Neural progenitor cell (in vitro differentiated cells): ENCODE measurements at regions not wholly inside any gene's neighbourhood (a gene's known extent, or its start where the extent isn't known, plus 50 kb on each side); places are given as distances from the start of the nearest gene placed in this dataset.

ENCODE experiments used
- DNase-seq: peaks from one replicate; pipeline ENCODE4 v3.0.0-alpha.2; 2016; ENCODE audit warnings: low spot score
- H2AFZ ChIP-seq: fragments of 200-600 bp; sonication (generic); replicated peaks from 2 replicates; pipeline ENCODE4 v1.6.1; 2016; ENCODE audit warnings: antibody characterized with exemption
- H3F3A ChIP-seq: fragments of 200-600 bp; sonication (generic); 2 replicates; pipeline ENCODE4 v1.6.1; 2016; ENCODE audit warnings: antibody characterized with exemption, low read depth
- H3K27ac ChIP-seq: fragments of 200-600 bp; sonication (generic); 2 replicates; pipeline ENCODE4 v1.5.1; 2016; ENCODE audit warnings: mild to moderate bottlenecking
- H3K27me3 ChIP-seq: fragments of 200-600 bp; sonication (generic); 2 replicates; pipeline ENCODE4 v1.6.1; 2016; ENCODE audit warnings: mild to moderate bottlenecking, moderate library complexity
- H3K36me3 ChIP-seq: fragments of 200-600 bp; sonication (generic); 2 replicates; pipeline ENCODE4 v1.5.1; 2016
- H3K4me1 ChIP-seq: fragments of 200-600 bp; sonication (generic); 2 replicates; pipeline ENCODE4 v1.6.1; 2016; ENCODE audit warnings: mixed run types
- H3K4me2 ChIP-seq: fragments of 200-600 bp; sonication (generic); 2 replicates; pipeline ENCODE4 v1.6.1; 2016
- H3K4me3 ChIP-seq: fragments of 200-600 bp; sonication (generic); 2 replicates; pipeline ENCODE4 v1.5.1; 2016
- H3K79me2 ChIP-seq: fragments of 200-600 bp; sonication (generic); 2 replicates; pipeline ENCODE4 v1.6.1; 2016; ENCODE audit warnings: low read depth
- H3K9ac ChIP-seq: fragments of 200-600 bp; sonication (generic); 2 replicates; pipeline ENCODE4 v1.6.1; 2016
- H3K9me3 ChIP-seq: fragments of 200-600 bp; sonication (generic); 2 replicates; pipeline ENCODE4 v1.5.1; 2016; ENCODE audit warnings: low read depth
- H4K20me1 ChIP-seq: fragments of 200-600 bp; sonication (generic); 2 replicates; pipeline ENCODE4 v1.6.1; 2016; ENCODE audit warnings: low read depth
- H3K27ac Mint-ChIP-seq: 3 replicates; pipeline ENCODE4 v1.8.0; 2021; ENCODE audit warnings: mixed read lengths
- H3K27me3 Mint-ChIP-seq: 2 replicates; pipeline ENCODE4 v1.8.0; 2022; ENCODE audit warnings: low read depth, mild to moderate bottlenecking, inconsistent platforms, moderate library complexity, mixed read lengths; ENCODE audit not compliant: insufficient read depth
- H3K36me3 Mint-ChIP-seq: 3 replicates; pipeline ENCODE4 v1.8.0; 2021; ENCODE audit warnings: mixed read lengths
- H3K4me1 Mint-ChIP-seq: 3 replicates; pipeline ENCODE4 v1.8.0; 2021; ENCODE audit warnings: mixed read lengths
- H3K4me3 Mint-ChIP-seq: 3 replicates; pipeline ENCODE4 v1.8.0; 2021; ENCODE audit warnings: mild to moderate bottlenecking, moderate library complexity, mixed read lengths
- H3K9me3 Mint-ChIP-seq: 3 replicates; pipeline ENCODE4 v1.8.0; 2020; ENCODE audit warnings: mixed read lengths
- EZH2 ChIP-seq: fragments of 200-600 bp; sonication (generic); IDR thresholded peaks from 2 replicates; pipeline ENCODE4 v1.6.1; 2017; ENCODE audit warnings: antibody characterized with exemption, mild to moderate bottlenecking, moderate library complexity
- EZH2phosphoT487 ChIP-seq: fragments of 200-600 bp; sonication (generic); IDR thresholded peaks from 2 replicates; pipeline ENCODE4 v1.6.1; 2017; ENCODE audit warnings: antibody characterized with exemption
- TF ChIP-seq, protein P1 (sequence below): fragments of 200-600 bp; sonication (generic); IDR thresholded peaks from 2 replicates; pipeline ENCODE4 v1.5.1; 2017; ENCODE audit warnings: antibody characterized with exemption, mild to moderate bottlenecking

DNA sequence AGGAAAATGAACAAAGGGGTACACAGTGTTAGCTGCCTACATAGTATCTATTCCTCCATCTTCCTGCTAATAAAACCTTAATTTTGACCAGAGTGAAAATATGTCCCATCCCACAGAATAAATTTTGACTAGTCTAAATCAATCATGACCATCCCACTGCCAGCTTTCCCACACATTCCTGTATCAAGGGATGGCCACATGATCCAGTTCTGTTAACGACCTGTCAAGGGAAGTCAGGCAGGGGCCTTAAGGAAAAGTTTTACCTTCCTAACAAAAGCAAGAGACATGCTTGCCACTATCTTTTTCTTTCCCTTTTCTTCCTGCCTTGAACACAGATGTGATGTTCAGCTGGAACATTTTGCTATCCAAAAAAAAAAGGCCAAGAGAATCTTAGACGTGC is 185.0 kb upstream of the CHAC2 start:
- H3K4me3 Mint-ChIP-seq: no peak overlapping the region
- Histone ChIP-seq H3K79me2 (no peaks in the 10 kb centered on the region), H4K20me1 (no peaks in the 10 kb centered on the region), H3K27me3 (no peaks in the 10 kb centered on the region), H3K4me3 (no peak overlapping the region), H3K9me3 (no peaks in the 10 kb centered on the region), H3F3A (no peaks in the 10 kb centered on the region), H3K4me2 (no peak overlapping the region), H3K36me3 (no peaks in the 10 kb centered on the region), H3K4me1 (no peaks in the 10 kb centered on the region), H2AFZ (no peak overlapping the region), H3K27ac (no peak overlapping the region), H3K9ac (no peak overlapping the region)
- no peak for DNase-seq
- H3K36me3 Mint-ChIP-seq: no peaks in the 10 kb centered on the region
- H3K9me3 Mint-ChIP-seq: peaks cover 3% of the 10 kb centered on the region
- H3K27ac Mint-ChIP-seq: no peak overlapping the region
- no peak for TF ChIP-seq EZH2phosphoT487
- TF ChIP-seq EZH2: no peak
- TF ChIP-seq, protein P1, sequence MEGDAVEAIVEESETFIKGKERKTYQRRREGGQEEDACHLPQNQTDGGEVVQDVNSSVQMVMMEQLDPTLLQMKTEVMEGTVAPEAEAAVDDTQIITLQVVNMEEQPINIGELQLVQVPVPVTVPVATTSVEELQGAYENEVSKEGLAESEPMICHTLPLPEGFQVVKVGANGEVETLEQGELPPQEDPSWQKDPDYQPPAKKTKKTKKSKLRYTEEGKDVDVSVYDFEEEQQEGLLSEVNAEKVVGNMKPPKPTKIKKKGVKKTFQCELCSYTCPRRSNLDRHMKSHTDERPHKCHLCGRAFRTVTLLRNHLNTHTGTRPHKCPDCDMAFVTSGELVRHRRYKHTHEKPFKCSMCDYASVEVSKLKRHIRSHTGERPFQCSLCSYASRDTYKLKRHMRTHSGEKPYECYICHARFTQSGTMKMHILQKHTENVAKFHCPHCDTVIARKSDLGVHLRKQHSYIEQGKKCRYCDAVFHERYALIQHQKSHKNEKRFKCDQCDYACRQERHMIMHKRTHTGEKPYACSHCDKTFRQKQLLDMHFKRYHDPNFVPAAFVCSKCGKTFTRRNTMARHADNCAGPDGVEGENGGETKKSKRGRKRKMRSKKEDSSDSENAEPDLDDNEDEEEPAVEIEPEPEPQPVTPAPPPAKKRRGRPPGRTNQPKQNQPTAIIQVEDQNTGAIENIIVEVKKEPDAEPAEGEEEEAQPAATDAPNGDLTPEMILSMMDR: no peak
- H3K4me1 Mint-ChIP-seq: peaks cover 2% of the 10 kb centered on the region
- peaks cover 5% of the 10 kb centered on the region for H3K27me3 Mint-ChIP-seq

DNA sequence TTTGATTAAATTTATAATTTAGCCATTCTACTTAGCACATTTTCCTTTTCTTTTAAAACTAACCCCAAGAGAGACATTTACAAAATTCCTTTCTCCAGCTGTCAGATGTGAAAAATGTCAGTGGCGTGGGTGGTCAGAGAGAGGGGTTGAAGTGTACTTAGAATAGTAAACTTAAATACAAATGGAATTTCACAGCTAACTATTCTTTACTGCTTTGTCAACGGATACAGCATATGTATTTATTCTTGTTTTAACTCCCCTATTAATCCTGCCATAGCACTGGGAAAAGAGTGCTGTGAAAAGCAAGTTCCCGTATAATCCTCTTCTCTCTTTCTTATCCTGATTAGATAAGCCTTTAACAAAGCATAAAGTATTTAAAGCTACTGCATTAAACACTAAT is 191.4 kb upstream of the CHAC2 start:
- no peak overlapping the region for H3K9ac ChIP-seq
- Mint-ChIP-seq H3K4me3 (no peak overlapping the region), H3K4me1 (peaks cover 27% of the 10 kb centered on the region), H3K27ac (no peak overlapping the region), H3K9me3 (peaks cover 3% of the 10 kb centered on the region), H3K27me3 (no peaks in the 10 kb centered on the region), H3K36me3 (no peaks in the 10 kb centered on the region)
- H3K4me1 ChIP-seq: peaks cover 21% of the 10 kb centered on the region
- no peaks in the 10 kb centered on the region for H3K79me2 ChIP-seq
- no peaks in the 10 kb centered on the region for H3F3A ChIP-seq
- no peaks in the 10 kb centered on the region for H3K9me3 ChIP-seq
- DNase-seq: no peak
- no peak overlapping the region for H2AFZ ChIP-seq
- H3K27ac ChIP-seq: peak overlapping the region; percentile 81
- H4K20me1 ChIP-seq: no peaks in the 10 kb centered on the region
- no peaks in the 10 kb centered on the region for H3K27me3 ChIP-seq
- H3K4me3 ChIP-seq: no peak overlapping the region
- H3K4me2 ChIP-seq: peak overlapping the region; percentile 61
- TF ChIP-seq, protein P1: no peak
- no peak for TF ChIP-seq EZH2phosphoT487
- TF ChIP-seq EZH2: no peak
- H3K36me3 ChIP-seq: no peaks in the 10 kb centered on the region

DNA sequence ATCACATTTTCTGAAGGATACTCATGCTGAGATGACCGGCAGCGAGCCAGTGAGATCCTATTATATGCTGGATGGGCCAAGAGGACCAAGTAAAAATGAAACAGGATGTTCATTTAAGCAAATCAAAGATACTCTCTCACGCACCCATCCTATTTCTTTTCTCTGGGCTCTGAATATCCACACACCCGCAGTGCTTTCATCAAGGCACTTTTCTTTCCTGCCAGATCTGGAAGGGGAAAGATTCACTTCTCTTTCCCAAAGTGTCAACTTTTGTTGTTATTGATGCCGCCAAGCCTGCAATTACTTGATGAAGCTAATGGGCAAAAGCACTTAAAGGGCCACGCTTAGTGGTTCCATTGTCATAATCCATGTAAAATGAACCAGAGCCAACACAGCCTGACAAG is 191.9 kb upstream of the CHAC2 start:
- peak; percentile 52 for DNase-seq
- Histone ChIP-seq H3K79me2 (no peaks in the 10 kb centered on the region), H3K36me3 (no peaks in the 10 kb centered on the region), H3K4me2 (peak overlapping the region; percentile 61), H3K9ac (no peak overlapping the region), H3K9me3 (no peaks in the 10 kb centered on the region), H3K4me3 (no peak overlapping the region), H3F3A (no peaks in the 10 kb centered on the region), H3K27ac (peak overlapping the region; percentile 81), H2AFZ (no peak overlapping the region), H3K27me3 (no peaks in the 10 kb centered on the region), H3K4me1 (peaks cover 21% of the 10 kb centered on the region), H4K20me1 (no peaks in the 10 kb centered on the region)
- Mint-ChIP-seq H3K27me3 (no peaks in the 10 kb centered on the region), H3K36me3 (no peaks in the 10 kb centered on the region), H3K27ac (peak overlapping the region; percentile 10), H3K4me3 (no peak overlapping the region), H3K4me1 (peaks cover 27% of the 10 kb centered on the region), H3K9me3 (peaks cover 3% of the 10 kb centered on the region)
- TF ChIP-seq EZH2phosphoT487 (no peak), EZH2 (no peak)
- TF ChIP-seq, protein P1: no peak

DNA sequence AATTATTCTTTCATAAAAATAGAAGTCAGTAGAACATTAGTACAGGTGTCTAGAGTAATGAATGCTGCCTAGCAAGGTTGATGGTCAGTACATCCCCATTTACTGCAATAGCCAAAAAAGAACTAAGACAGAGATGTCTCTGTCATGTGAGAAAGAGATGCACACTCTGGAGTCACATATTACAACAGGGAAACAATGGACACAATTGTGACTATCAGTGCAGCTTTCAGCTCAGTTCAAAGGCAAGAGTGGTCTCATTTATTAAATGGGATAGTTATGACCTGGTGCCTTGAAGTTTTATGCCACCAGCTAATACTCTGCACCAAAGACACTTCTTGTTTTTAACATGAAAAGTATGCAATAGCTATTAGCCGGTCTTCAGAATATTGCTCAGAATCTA is 194.9 kb upstream of the CHAC2 start:
- Mint-ChIP-seq H3K27me3 (no peaks in the 10 kb centered on the region), H3K4me3 (no peak overlapping the region)

More for the DNA sequence above, 194.9 kb upstream of the CHAC2 start:
- H3K9ac ChIP-seq: no peak overlapping the region
- H3K9me3 ChIP-seq: no peaks in the 10 kb centered on the region
- no peak overlapping the region for H2AFZ ChIP-seq
- H3K4me3 ChIP-seq: no peak overlapping the region
- H3K27ac ChIP-seq: no peak overlapping the region
- H3K36me3 Mint-ChIP-seq: no peaks in the 10 kb centered on the region
- no peaks in the 10 kb centered on the region for H4K20me1 ChIP-seq
- H3K4me2 ChIP-seq: no peak overlapping the region
- H3K4me1 ChIP-seq: peaks cover 21% of the 10 kb centered on the region
- H3K36me3 ChIP-seq: no peaks in the 10 kb centered on the region
- no peaks in the 10 kb centered on the region for H3F3A ChIP-seq
- no peak for DNase-seq
- H3K27ac Mint-ChIP-seq: no peak overlapping the region
- H3K9me3 Mint-ChIP-seq: peaks cover 3% of the 10 kb centered on the region
- H3K27me3 ChIP-seq: no peaks in the 10 kb centered on the region
- no peak for TF ChIP-seq EZH2
- TF ChIP-seq EZH2phosphoT487: no peak
- TF ChIP-seq, protein P1: no peak
- H3K79me2 ChIP-seq: no peaks in the 10 kb centered on the region
- peaks cover 32% of the 10 kb centered on the region for H3K4me1 Mint-ChIP-seq
